ENCODE measurements at regions not wholly inside any gene's neighbourhood (a gene's known extent, or its start where the extent isn't known, plus 50 kb on each side); places are given as distances from the start of the nearest gene placed in this dataset.

DNA sequence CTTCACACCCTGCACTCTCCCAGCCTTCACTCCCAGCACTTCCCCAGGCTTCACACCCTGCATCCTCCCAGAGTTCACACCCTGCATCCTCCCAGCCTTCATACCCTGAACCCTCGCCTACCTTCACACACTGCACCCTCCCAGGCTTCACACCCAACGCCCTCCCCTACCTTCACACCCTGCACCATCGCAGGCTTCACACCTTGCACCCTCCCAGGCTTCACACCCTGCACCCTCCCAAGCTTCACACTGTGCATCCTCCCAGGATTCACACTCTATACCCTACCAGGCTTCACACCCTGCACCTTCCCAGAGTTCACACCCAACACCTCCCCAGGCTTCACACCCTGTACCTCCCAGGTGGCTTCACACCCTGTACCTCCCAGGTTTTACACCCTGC lies 448.7 kb upstream of the MYT1L start:
- Histone ChIP-seq H3K79me1 (ENCODE audit: low read depth in 1 of 2, low read length in 2 of 2) (no peaks in the 10 kb centered on the region), H3K9me1 (ENCODE audit: insufficient read depth, low read length) (no peaks in the 10 kb centered on the region), H2BK15ac (ENCODE audit: low read depth, low read length) (no peak overlapping the region), H3K23ac (ENCODE audit: low read depth, low read length) (no peak overlapping the region), H4K20me1 (ENCODE audit: insufficient read depth, low read length) (no peaks in the 10 kb centered on the region), H2BK20ac (ENCODE audit: low read depth, low read length) (no peak overlapping the region), H4K8ac (ENCODE audit: low read depth in 2 of 2, low read length in 2 of 2) (no peak overlapping the region), H2AK5ac (ENCODE audit: low read depth, low read length) (no peak overlapping the region), H3K18ac (ENCODE audit: low read depth, low read length) (no peak overlapping the region), H3K4me3 (ENCODE audit: insufficient read depth, low read depth, low read length) (no peak overlapping the region), H3K9me3 (ENCODE audit: control insufficient read depth, insufficient read depth, low read length) (peaks cover 48% of the 10 kb centered on the region), H3K4me1 (ENCODE audit: control insufficient read depth, insufficient read depth, low read length) (no peaks in the 10 kb centered on the region), H4K91ac (ENCODE audit: insufficient read depth, low read depth, low read length) (no peak overlapping the region), H3K56ac (ENCODE audit: extremely low read depth, insufficient read depth, low read length) (no peak overlapping the region), H3K27ac (ENCODE audit: insufficient read depth, low read length) (no peak overlapping the region), H3K27me3 (ENCODE audit: control insufficient read depth, insufficient read depth, low read length) (no peaks in the 10 kb centered on the region), H4K5ac (ENCODE audit: low read depth, low read length) (no peak overlapping the region), H3K14ac (replicated peaks; ENCODE audit: low read depth, low read length) (no peak overlapping the region), H3K9ac (ENCODE audit: low read depth, low read length) (no peak overlapping the region), H2AFZ (replicated peaks; ENCODE audit: low read length, poor library complexity) (no peak overlapping the region), H3K4me2 (ENCODE audit: low read depth, low read length) (no peak overlapping the region), H2BK5ac (ENCODE audit: low read depth, low read length, poor library complexity, severe bottlenecking) (no peak overlapping the region), H3K36me3 (ENCODE audit: control insufficient read depth, insufficient read depth, low read length) (no peaks in the 10 kb centered on the region), H3K4ac (ENCODE audit: low read depth, low read length) (no peak overlapping the region), H2AK9ac (replicated peaks; ENCODE audit: low read depth, low read length, poor library complexity) (no peak overlapping the region), H2BK120ac (ENCODE audit: low read depth, low read length) (no peak overlapping the region)
- CTCF ChIA-PET: no interaction called here
- dilution Hi-C loops (cut with HindIII; ENCODE audit: low sequenced_read_pairs, unreplicated experiment): no loop called here
- TF ChIP-seq MAFK (IDR thresholded peaks at IDR 0.05; ENCODE audit: low read depth, low read length) (no peak), POLR2A (IDR thresholded peaks at IDR 0.05; ENCODE audit: low read depth, low read length) (no peak), CHD1 (IDR thresholded peaks at IDR 0.05; ENCODE audit: low read depth, low read length) (no peak), FOS (IDR thresholded peaks at IDR 0.05; ENCODE audit: low read depth, low read length) (no peak)
- ATAC-seq (ENCODE audit: low read depth): no peak
- in situ Hi-C loops (cut with MboI; ENCODE audit: low sequenced_read_pairs): no loop called here
- no TSS peak for BruUV-seq (replicated peaks)
- POLR2A ChIA-PET (ENCODE audit: unreplicated experiment): no interaction called here
- intact Hi-C loops (cut with micrococcal nuclease): no loop called here
- no peak for DNase-seq
- WGBS, 2 experiments (ENCODE audit: extremely low coverage in 2 of 2, insufficient read length in 1 of 2): 25% methylated on average over 3 of the region's 3 CpGs; no CpG with 5 or more reads in 1 of the 2 experiments
